ENCODE measurements at regions not wholly inside any gene's neighbourhood (a gene's known extent, or its start where the extent isn't known, plus 50 kb on each side); places are given as distances from the start of the nearest gene placed in this dataset.

GRCh38 chr12:115324949-115325593, 641.1 kb upstream of the TBX3 start:
- H3K27ac ChIP-seq (ENCODE audit: low read depth, low read length), result no peak overlapping the region
- no peaks in the 10 kb centered on the region for H3K36me3 ChIP-seq (ENCODE audit: control insufficient read depth in 1 of 2, insufficient read depth in 2 of 2, low read length in 2 of 2)
- no peak overlapping the region for H3K9ac ChIP-seq (ENCODE audit: low read depth in 1 of 2, low read length in 2 of 2)
- no peaks in the 10 kb centered on the region for H3K4me1 ChIP-seq (ENCODE audit: control insufficient read depth in 1 of 2, insufficient read depth in 2 of 2, low read length in 2 of 2)
- H3K9me3 ChIP-seq (ENCODE audit: control insufficient read depth in 1 of 2, low read length in 2 of 2), result no peaks in the 10 kb centered on the region
- no peak overlapping the region for H3K4me3 ChIP-seq (ENCODE audit: low read depth in 1 of 2, low read length in 2 of 2)
- H3K27me3 ChIP-seq (ENCODE audit: control insufficient read depth in 1 of 2, insufficient read depth in 2 of 2, low read length in 2 of 2), result no peaks in the 10 kb centered on the region

DNA sequence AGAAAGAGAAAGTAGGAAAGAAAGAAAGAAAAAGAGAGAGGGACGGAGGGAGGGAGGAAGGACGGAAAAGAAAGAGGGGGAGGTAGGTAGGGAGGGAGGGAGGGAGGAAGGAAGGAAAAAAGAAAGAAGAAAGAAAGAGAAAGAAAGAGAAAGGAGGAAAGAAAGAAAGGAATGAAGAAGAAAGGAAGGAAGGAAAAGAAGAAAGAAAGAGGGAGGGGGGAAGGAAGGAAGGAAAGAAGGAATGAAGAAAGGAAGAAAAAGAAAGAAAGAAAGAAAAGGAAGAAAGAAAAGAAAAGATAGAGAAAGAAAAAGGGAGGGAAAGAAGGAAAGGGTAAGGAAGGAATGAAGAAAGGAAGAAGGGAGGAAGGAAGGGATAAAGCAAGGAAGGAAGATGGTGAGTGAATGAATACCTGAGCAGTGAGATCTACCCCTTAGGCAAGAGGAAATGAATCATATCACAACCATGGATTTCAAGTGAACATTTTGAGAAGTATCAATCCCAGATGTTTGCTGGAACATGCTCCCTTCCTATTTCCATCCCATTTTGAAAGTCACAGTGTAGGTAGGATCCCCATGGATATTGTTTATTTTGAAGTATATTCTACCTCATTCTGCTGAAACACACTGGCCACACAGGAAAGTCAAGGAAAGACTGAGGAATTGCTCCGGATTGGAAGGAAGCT, 639.4 kb upstream of the TBX3 start:
- no peaks in the 10 kb centered on the region for H3K9me3 ChIP-seq (ENCODE audit: control insufficient read depth in 1 of 2, low read length in 2 of 2)
- H3K9ac ChIP-seq (ENCODE audit: low read depth in 1 of 2, low read length in 2 of 2), result no peak overlapping the region
- no peaks in the 10 kb centered on the region for H3K27me3 ChIP-seq (ENCODE audit: control insufficient read depth in 1 of 2, insufficient read depth in 2 of 2, low read length in 2 of 2)
- H3K27ac ChIP-seq (ENCODE audit: low read depth, low read length), result no peak overlapping the region
- H3K4me1 ChIP-seq (ENCODE audit: control insufficient read depth in 1 of 2, insufficient read depth in 2 of 2, low read length in 2 of 2), result no peaks in the 10 kb centered on the region
- H3K36me3 ChIP-seq (ENCODE audit: control insufficient read depth in 1 of 2, insufficient read depth in 2 of 2, low read length in 2 of 2), result no peaks in the 10 kb centered on the region
- H3K4me3 ChIP-seq (ENCODE audit: low read depth in 1 of 2, low read length in 2 of 2), result no peak overlapping the region

DNA sequence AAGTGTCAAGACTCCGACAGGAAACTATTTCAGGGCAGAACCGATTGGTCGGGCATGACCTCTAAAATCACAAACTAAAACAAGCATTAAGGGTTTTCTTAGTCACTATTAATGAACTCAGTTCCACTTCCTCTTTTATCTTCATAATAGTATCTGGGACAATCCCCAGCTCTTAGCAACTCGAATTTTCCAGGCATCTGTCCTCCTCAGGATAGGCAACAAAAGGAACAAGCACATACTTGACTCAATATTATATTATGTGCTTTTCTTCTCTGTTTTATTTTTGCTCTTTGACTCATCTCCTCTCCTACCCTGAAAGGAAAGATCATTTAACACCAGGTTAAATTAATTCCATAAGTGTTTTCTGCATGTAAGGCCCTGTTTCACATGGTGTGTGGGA, 638.3 kb upstream of the TBX3 start:
- no peak overlapping the region for H3K27ac ChIP-seq (ENCODE audit: low read depth, low read length)

DNA sequence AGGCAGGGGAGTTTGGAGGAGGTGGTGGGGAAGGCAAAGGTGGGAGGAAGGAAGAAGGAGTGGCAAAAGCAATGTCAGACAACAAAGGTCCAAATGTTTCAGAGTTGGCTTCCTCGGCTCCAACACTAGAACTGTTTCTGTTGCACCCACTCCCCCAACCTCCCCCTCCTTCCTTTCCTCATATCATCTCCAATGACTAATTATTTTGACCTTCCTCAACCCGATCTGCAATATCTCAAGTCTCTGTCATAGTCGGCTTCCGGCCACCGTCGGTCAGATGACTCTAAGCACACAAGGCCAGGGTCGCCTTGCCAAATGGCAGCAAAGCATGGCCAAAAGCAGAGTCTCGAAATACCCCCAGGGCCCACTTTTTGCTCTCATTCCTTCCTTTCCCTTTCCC, 637.0 kb upstream of the TBX3 start:
- H3K27ac ChIP-seq (ENCODE audit: low read depth, low read length), result no peak overlapping the region
- no peak overlapping the region for H3K4me3 ChIP-seq (ENCODE audit: low read depth in 1 of 2, low read length in 2 of 2)
- no peaks in the 10 kb centered on the region for H3K4me1 ChIP-seq (ENCODE audit: control insufficient read depth in 1 of 2, insufficient read depth in 2 of 2, low read length in 2 of 2)
- no peak overlapping the region for H3K9ac ChIP-seq (ENCODE audit: low read depth in 1 of 2, low read length in 2 of 2)
- no peaks in the 10 kb centered on the region for H3K9me3 ChIP-seq (ENCODE audit: control insufficient read depth in 1 of 2, low read length in 2 of 2)
- H3K27me3 ChIP-seq (ENCODE audit: control insufficient read depth in 1 of 2, insufficient read depth in 2 of 2, low read length in 2 of 2), result no peaks in the 10 kb centered on the region
- no peaks in the 10 kb centered on the region for H3K36me3 ChIP-seq (ENCODE audit: control insufficient read depth in 1 of 2, insufficient read depth in 2 of 2, low read length in 2 of 2)

More for the DNA sequence above, 638.3 kb upstream of the TBX3 start:
- Histone ChIP-seq H3K36me3 (ENCODE audit: control insufficient read depth in 1 of 2, insufficient read depth in 2 of 2, low read length in 2 of 2) (no peaks in the 10 kb centered on the region), H3K9ac (ENCODE audit: low read depth in 1 of 2, low read length in 2 of 2) (no peak overlapping the region), H3K4me3 (ENCODE audit: low read depth in 1 of 2, low read length in 2 of 2) (no peak overlapping the region), H3K9me3 (ENCODE audit: control insufficient read depth in 1 of 2, low read length in 2 of 2) (no peaks in the 10 kb centered on the region), H3K4me1 (ENCODE audit: control insufficient read depth in 1 of 2, insufficient read depth in 2 of 2, low read length in 2 of 2) (no peaks in the 10 kb centered on the region), H3K27me3 (ENCODE audit: control insufficient read depth in 1 of 2, insufficient read depth in 2 of 2, low read length in 2 of 2) (no peaks in the 10 kb centered on the region)

DNA sequence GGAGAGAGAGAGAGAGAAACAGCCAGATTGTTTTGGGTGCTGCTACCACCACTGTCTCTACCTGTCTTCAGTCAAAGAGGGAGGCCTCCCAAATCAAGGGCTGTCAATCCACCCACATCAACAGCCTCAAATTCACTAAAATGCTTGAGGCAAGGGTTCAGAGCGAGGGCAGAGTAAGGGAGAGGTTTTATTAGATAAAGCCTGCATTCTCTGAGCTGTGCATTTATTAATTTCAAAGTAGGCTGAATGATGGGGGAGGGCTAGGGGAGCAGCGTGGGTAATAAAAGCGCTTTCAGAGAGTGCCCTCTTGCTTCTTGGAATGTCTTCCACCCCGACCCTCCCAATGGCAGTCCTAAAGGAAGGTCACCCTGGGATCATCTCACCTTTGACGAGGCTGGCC, 636.5 kb upstream of the TBX3 start:
- Histone ChIP-seq H3K27ac (ENCODE audit: low read depth, low read length) (no peak overlapping the region), H3K9ac (ENCODE audit: low read depth in 1 of 2, low read length in 2 of 2) (no peak overlapping the region), H3K27me3 (ENCODE audit: control insufficient read depth in 1 of 2, insufficient read depth in 2 of 2, low read length in 2 of 2) (no peaks in the 10 kb centered on the region), H3K9me3 (ENCODE audit: control insufficient read depth in 1 of 2, low read length in 2 of 2) (no peaks in the 10 kb centered on the region), H3K4me3 (ENCODE audit: low read depth in 1 of 2, low read length in 2 of 2) (no peak overlapping the region), H3K36me3 (ENCODE audit: control insufficient read depth in 1 of 2, insufficient read depth in 2 of 2, low read length in 2 of 2) (no peaks in the 10 kb centered on the region), H3K4me1 (ENCODE audit: control insufficient read depth in 1 of 2, insufficient read depth in 2 of 2, low read length in 2 of 2) (no peaks in the 10 kb centered on the region)

- no peak overlapping the region for H3K27ac ChIP-seq (ENCODE audit: low read depth, low read length)
- peaks cover 4% of the 10 kb centered on the region in 2 donors for H3K4me1 ChIP-seq (ENCODE audit: control insufficient read depth in 1 of 2, insufficient read depth in 2 of 2, low read length in 2 of 2)
- no peak overlapping the region for H3K9ac ChIP-seq (ENCODE audit: low read depth in 1 of 2, low read length in 2 of 2)
- H3K36me3 ChIP-seq (ENCODE audit: control insufficient read depth in 1 of 2, insufficient read depth in 2 of 2, low read length in 2 of 2), result no peaks in the 10 kb centered on the region
- H3K4me3 ChIP-seq (ENCODE audit: low read depth in 1 of 2, low read length in 2 of 2), result no peak overlapping the region
- no peaks in the 10 kb centered on the region for H3K27me3 ChIP-seq (ENCODE audit: control insufficient read depth in 1 of 2, insufficient read depth in 2 of 2, low read length in 2 of 2)
- no peaks in the 10 kb centered on the region for H3K9me3 ChIP-seq (ENCODE audit: control insufficient read depth in 1 of 2, low read length in 2 of 2)
These were observed 635.6 kb upstream of the TBX3 start for GRCh38 chr12:115319446-115320040.

DNA sequence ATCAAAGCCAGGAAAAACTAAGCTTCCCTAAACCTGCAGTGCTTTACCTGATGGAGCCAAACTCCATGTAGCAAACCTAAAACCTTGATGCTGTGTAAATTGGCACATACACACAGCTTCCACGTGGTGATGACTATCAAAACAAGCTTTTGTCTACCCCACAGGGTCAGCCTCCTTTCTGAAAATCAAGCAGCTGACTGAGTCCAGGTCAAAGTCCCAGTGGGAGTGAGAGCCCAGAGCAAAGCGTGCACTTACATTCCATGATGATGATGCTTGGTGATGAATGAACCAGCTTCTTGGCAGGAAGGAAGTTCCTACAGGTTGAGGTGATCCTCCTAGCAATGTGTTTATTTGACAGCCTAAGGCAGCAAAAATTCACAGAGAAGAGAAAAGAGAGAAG, 630.0 kb upstream of the TBX3 start:
- no peaks in the 10 kb centered on the region for H3K27me3 ChIP-seq (ENCODE audit: control insufficient read depth in 1 of 2, insufficient read depth in 2 of 2, low read length in 2 of 2)
- H3K4me1 ChIP-seq (ENCODE audit: control insufficient read depth in 1 of 2, insufficient read depth in 2 of 2, low read length in 2 of 2), result peaks cover 8 to 10% of the 10 kb centered on the region in 2 donors
- no peaks in the 10 kb centered on the region for H3K9me3 ChIP-seq (ENCODE audit: control insufficient read depth in 1 of 2, low read length in 2 of 2)
- H3K9ac ChIP-seq (ENCODE audit: low read depth in 1 of 2, low read length in 2 of 2), result no peak overlapping the region
- H3K36me3 ChIP-seq (ENCODE audit: control insufficient read depth in 1 of 2, insufficient read depth in 2 of 2, low read length in 2 of 2), result no peaks in the 10 kb centered on the region
- no peak overlapping the region for H3K27ac ChIP-seq (ENCODE audit: low read depth, low read length)
- H3K4me3 ChIP-seq (ENCODE audit: low read depth in 1 of 2, low read length in 2 of 2), result no peak overlapping the region

DNA sequence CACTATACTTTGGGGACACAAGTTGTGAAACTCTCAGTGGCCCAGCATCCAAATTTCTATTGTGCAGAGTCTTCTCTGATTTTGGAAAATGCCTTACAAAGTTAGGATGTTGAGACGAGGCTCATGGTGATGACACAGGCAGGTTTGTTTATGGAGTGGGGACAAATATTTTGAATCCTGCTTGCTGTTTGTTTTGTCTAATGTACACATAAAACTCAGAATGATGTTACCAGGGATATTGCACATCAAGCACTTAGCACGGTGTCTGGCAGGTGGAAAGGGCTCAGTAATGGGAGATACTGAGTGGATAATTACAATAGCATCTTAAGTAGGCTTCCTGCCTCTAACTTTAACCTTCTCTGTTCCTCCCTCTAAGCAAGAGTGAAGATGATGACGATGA, 628.9 kb upstream of the TBX3 start:
- no peak overlapping the region for H3K9ac ChIP-seq (ENCODE audit: low read depth in 1 of 2, low read length in 2 of 2)
- no peaks in the 10 kb centered on the region for H3K27me3 ChIP-seq (ENCODE audit: control insufficient read depth in 1 of 2, insufficient read depth in 2 of 2, low read length in 2 of 2)
- H3K27ac ChIP-seq (ENCODE audit: low read depth, low read length), result no peak overlapping the region
- H3K4me1 ChIP-seq (ENCODE audit: control insufficient read depth in 1 of 2, insufficient read depth in 2 of 2, low read length in 2 of 2), result peaks cover 8 to 10% of the 10 kb centered on the region in 2 donors
- no peaks in the 10 kb centered on the region for H3K9me3 ChIP-seq (ENCODE audit: control insufficient read depth in 1 of 2, low read length in 2 of 2)
- H3K36me3 ChIP-seq (ENCODE audit: control insufficient read depth in 1 of 2, insufficient read depth in 2 of 2, low read length in 2 of 2), result no peaks in the 10 kb centered on the region
- H3K4me3 ChIP-seq (ENCODE audit: low read depth in 1 of 2, low read length in 2 of 2), result no peak overlapping the region

- Histone ChIP-seq H3K4me3 (ENCODE audit: low read depth in 1 of 2, low read length in 2 of 2) (no peak overlapping the region), H3K27ac (ENCODE audit: low read depth, low read length) (no peak overlapping the region), H3K36me3 (ENCODE audit: control insufficient read depth in 1 of 2, insufficient read depth in 2 of 2, low read length in 2 of 2) (no peaks in the 10 kb centered on the region), H3K9ac (ENCODE audit: low read depth in 1 of 2, low read length in 2 of 2) (no peak overlapping the region), H3K9me3 (ENCODE audit: control insufficient read depth in 1 of 2, low read length in 2 of 2) (no peaks in the 10 kb centered on the region), H3K4me1 (ENCODE audit: control insufficient read depth in 1 of 2, insufficient read depth in 2 of 2, low read length in 2 of 2) (peaks cover 8 to 10% of the 10 kb centered on the region in 2 donors), H3K27me3 (ENCODE audit: control insufficient read depth in 1 of 2, insufficient read depth in 2 of 2, low read length in 2 of 2) (no peaks in the 10 kb centered on the region)
These were observed 627.9 kb upstream of the TBX3 start for GRCh38 chr12:115311875-115312274.

- H3K27ac ChIP-seq (ENCODE audit: low read depth, low read length), result no peak overlapping the region
- H3K36me3 ChIP-seq (ENCODE audit: control insufficient read depth in 1 of 2, insufficient read depth in 2 of 2, low read length in 2 of 2), result no peaks in the 10 kb centered on the region
- no peak overlapping the region for H3K9ac ChIP-seq (ENCODE audit: low read depth in 1 of 2, low read length in 2 of 2)
- no peaks in the 10 kb centered on the region for H3K9me3 ChIP-seq (ENCODE audit: control insufficient read depth in 1 of 2, low read length in 2 of 2)
- no peak overlapping the region for H3K4me3 ChIP-seq (ENCODE audit: low read depth in 1 of 2, low read length in 2 of 2)
- H3K4me1 ChIP-seq (ENCODE audit: control insufficient read depth in 1 of 2, insufficient read depth in 2 of 2, low read length in 2 of 2), result peaks cover under 1 to 2% of the 10 kb centered on the region in 2 donors
- H3K27me3 ChIP-seq (ENCODE audit: control insufficient read depth in 1 of 2, insufficient read depth in 2 of 2, low read length in 2 of 2), result no peaks in the 10 kb centered on the region
These were observed 624.9 kb upstream of the TBX3 start for GRCh38 chr12:115308918-115309317.
